A549 (cell line): ENCODE measurements at regions not wholly inside any gene's neighbourhood (a gene's known extent, or its start where the extent isn't known, plus 50 kb on each side); places are given as distances from the start of the nearest gene placed in this dataset.

Experiments
- CHD2 ChIP-seq: fragments of 150-350 bp; IDR thresholded peaks from 2 replicates; pipeline ENCODE4 v1.6.1; 2014; ENCODE audit warnings: low read length; ENCODE audit not compliant: partially characterized antibody
- CTCF ChIP-seq: fragments of >200 bp; sonication (Bioruptor Twin); formaldehyde crosslinking; IDR thresholded peaks from 3 replicates; pipeline ENCODE4 v1.5.1; 2016
- E2F6 ChIP-seq: IDR thresholded peaks from 2 replicates; pipeline ENCODE4 v1.6.1; 2012; ENCODE audit warnings: low read depth, borderline replicate concordance
- EP300 ChIP-seq, 2 experiments: fragments of >200 bp; sonication (Bioruptor Twin); formaldehyde crosslinking; IDR thresholded peaks; 2 replicates in 1 of 2; 3 replicates in 1 of 2; pipeline ENCODE4 v1.6.1; 2016 to 2017
- FOSL2 ChIP-seq, 2 experiments: fragments of 450-650 bp in 1 of 2; fragments of >200 bp in 1 of 2; sonication (Bioruptor Twin) in 1 of 2; formaldehyde crosslinking; IDR thresholded peaks; 2 replicates each; pipeline versions ENCODE4 v1.5.0 to v1.6.1; 2016 to 2020; ENCODE audit warnings: mild to moderate bottlenecking in 1 of 2, moderate library complexity in 1 of 2
- HMGXB4 ChIP-seq: fragments of 250-450 bp; sonication (Bioruptor Pico); IDR thresholded peaks from 2 replicates; pipeline ENCODE4 v1.5.0; 2021; ENCODE audit warnings: mild to moderate bottlenecking, moderate library complexity, borderline replicate concordance
- HOXA7 ChIP-seq: fragments of 250-450 bp; sonication (Bioruptor Pico); IDR thresholded peaks from 2 replicates; pipeline ENCODE4 v1.5.0; 2020; ENCODE audit warnings: mild to moderate bottlenecking, moderate library complexity
- JUNB ChIP-seq: fragments of >200 bp; sonication (Bioruptor Twin); formaldehyde crosslinking; IDR thresholded peaks from 2 replicates; pipeline ENCODE4 v1.6.1; 2016
- KDM1A ChIP-seq: fragments of 200-600 bp; sonication (generic); IDR thresholded peaks from 2 replicates; pipeline ENCODE4 v1.6.1; 2016; ENCODE audit warnings: low read depth, mild to moderate bottlenecking
- MAFK ChIP-seq: fragments of 450-650 bp; IDR thresholded peaks from 2 replicates; pipeline ENCODE4 v1.6.1; 2014; ENCODE audit not compliant: partially characterized antibody
- MAX ChIP-seq: IDR thresholded peaks from 2 replicates; pipeline ENCODE4 v1.6.1; 2012
- POLR2A ChIP-seq: IDR thresholded peaks from 2 replicates; pipeline ENCODE4 v1.6.1; 2012; ENCODE audit warnings: mild to moderate bottlenecking, low read length
- POLR2AphosphoS2 ChIP-seq: conservative IDR thresholded peaks from 2 replicates; pipeline ENCODE4 v1.6.1; 2012; ENCODE audit warnings: low read length, improper control_type of control experiment, inconsistent platforms

DNA sequence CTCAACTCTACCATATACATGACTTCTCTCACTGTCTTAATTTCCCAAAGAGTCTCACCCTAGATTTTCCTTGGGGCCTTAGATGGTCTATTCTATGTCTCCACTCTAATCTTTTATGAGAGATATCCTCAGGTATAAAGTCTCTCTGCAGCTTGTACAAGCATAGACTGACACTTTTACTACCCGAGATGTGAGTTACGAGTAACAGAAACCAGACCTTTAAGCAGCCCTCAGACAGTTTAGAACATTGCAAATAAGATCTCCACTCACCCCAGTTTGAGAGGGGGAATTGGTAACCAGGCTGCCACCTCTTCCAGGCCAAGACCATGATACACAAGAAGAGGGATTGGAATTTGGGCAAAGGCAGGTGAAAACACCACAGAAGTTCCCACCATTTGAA, 542.5 kb downstream of the TLE4 start:
- no peak for TF ChIP-seq KDM1A
- TF ChIP-seq POLR2AphosphoS2: no peak
- TF ChIP-seq CTCF: no peak
- no peak for TF ChIP-seq HMGXB4 (CRISPR knock-in tag)
- no peak for TF ChIP-seq MAX
- TF ChIP-seq EP300 (IDR thresholded peaks at IDR 0.05): no peak
- no peak for TF ChIP-seq POLR2A
- TF ChIP-seq CHD2: no peak
- TF ChIP-seq E2F6: no peak
- TF ChIP-seq HOXA7 (CRISPR knock-in tag): no peak
- TF ChIP-seq FOSL2 (IDR thresholded peaks at IDR 0.05): no peak
- TF ChIP-seq FOSL2 (CRISPR knock-in tag; IDR thresholded peaks at IDR 0.05): no peak
- no peak for TF ChIP-seq MAFK
- no peak for TF ChIP-seq JUNB
